HepG2 (cell line): ENCODE measurements at regions not wholly inside any gene's neighbourhood (a gene's known extent, or its start where the extent isn't known, plus 50 kb on each side); places are given as distances from the start of the nearest gene placed in this dataset.

Source experiments
- HOXA7 ChIP-seq: sonication (generic); formaldehyde crosslinking; IDR thresholded peaks from 2 replicates; pipeline ENCODE4 v1.8.1; 2022; ENCODE audit warnings: mild to moderate bottlenecking, missing genetic modification reagents, moderate library complexity
- PRDM10 ChIP-seq: sonication (generic); formaldehyde crosslinking; IDR thresholded peaks from 2 replicates; pipeline ENCODE4 v1.4.0; 2020; ENCODE audit warnings: low read depth, missing genetic modification reagents
- SETDB1 ChIP-seq: sonication (generic); formaldehyde crosslinking; IDR thresholded peaks from 2 replicates; pipeline ENCODE4 v1.5.1; 2020; ENCODE audit warnings: missing genetic modification reagents, mild to moderate bottlenecking, borderline replicate concordance
- ZNF326 ChIP-seq: sonication (generic); formaldehyde crosslinking; IDR thresholded peaks from 2 replicates; pipeline ENCODE4 v1.4.0; 2020; ENCODE audit warnings: missing genetic modification reagents, borderline replicate concordance
- ZNF703 ChIP-seq: sonication (generic); formaldehyde crosslinking; IDR thresholded peaks from 2 replicates; pipeline ENCODE4 v1.5.1; 2020; ENCODE audit warnings: missing genetic modification reagents, mild to moderate bottlenecking, moderate library complexity, borderline replicate concordance

DNA sequence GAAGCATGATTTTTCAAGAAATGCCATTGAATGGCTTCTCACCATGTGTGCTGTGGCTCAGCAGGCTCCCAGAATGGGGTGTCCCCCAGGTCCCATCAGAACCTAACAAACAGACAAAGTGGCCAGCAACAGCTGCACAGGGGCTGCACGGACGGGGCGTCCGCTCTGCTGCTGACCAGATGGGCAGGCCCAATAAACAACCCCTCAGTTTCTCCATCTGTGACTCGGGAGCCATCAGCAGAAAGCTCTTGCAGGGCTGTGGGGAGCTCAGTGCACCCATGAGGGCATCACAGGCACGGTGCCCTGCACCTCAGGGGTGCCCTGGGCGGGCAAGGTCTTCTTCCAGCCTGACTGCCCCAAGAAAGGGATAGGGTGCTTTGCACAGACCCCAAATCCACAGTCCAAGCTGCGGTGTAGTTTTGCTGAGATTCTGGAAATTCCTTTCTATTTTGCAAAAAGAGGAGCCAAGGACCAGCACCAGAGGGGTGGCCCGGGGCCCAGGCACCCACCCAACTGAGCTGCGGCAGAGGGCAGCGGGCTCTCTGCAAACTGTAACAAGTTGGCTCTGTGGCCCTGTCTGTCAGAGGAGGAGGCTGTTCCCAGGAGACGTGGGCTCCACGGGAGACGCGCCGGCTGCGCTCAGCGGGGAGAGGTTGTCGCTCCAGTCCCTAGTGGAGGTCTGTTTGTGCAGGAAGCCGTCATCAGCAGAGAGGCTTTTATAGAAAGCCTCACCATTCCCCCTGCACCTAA, 138.7 kb upstream of the PPP1R26 start:
- TF ChIP-seq ZNF326 (CRISPR knock-in tag) (no peak), ZNF703 (CRISPR knock-in tag) (no peak), PRDM10 (CRISPR knock-in tag) (no peak), SETDB1 (no peak), HOXA7 (no peak)
